IMR-90 (cell line): ENCODE measurements at regions not wholly inside any gene's neighbourhood (a gene's known extent, or its start where the extent isn't known, plus 50 kb on each side); places are given as distances from the start of the nearest gene placed in this dataset.

Experiments
- ATAC-seq: fragments of 200-7000 bp; cut with Tn5 transposase; 2 replicates; pipeline ENCODE4 v1.9.1; 2020; ENCODE audit warnings: low read depth, mild to moderate bottlenecking, moderate library complexity
- BruUV-seq: library from RNA; stranded (reverse); fragments of 400-500 nt; replicated peaks from 2 replicates; lab custom pipeline; 2021; lab: Mats Ljungman, UMichigan
- CTCF ChIA-PET: fragments of 300-600 bp; formaldehyde crosslinking; extraction: SDS; loops from one replicate; lab custom pipeline; 2021; ENCODE audit warnings: antibody characterized with exemption; lab: Yijun Ruan, JAX
- POLR2A ChIA-PET: fragments of 300-600 bp; sonication (Branson Sonifier 250); formaldehyde crosslinking; loops from one replicate; lab custom pipeline; 2022; ENCODE audit warnings: antibody characterized with exemption; ENCODE audit not compliant: unreplicated experiment; lab: Charles Lee
- DNase-seq: peaks from one replicate; pipeline ENCODE4 v3.0.0; 2013
- H2AFZ ChIP-seq: replicated peaks from 2 replicates; pipeline ENCODE3; 2013; ENCODE audit warnings: low read length, mild to moderate bottlenecking; ENCODE audit not compliant: poor library complexity
- H2AK5ac ChIP-seq: 2 replicates; pipeline ENCODE4 v1.6.1; 2013; ENCODE audit warnings: low read depth, low read length, inconsistent platforms
- H2AK9ac ChIP-seq: replicated peaks from 2 replicates; pipeline ENCODE3; 2013; ENCODE audit warnings: mild to moderate bottlenecking, low read depth, low read length, moderate library complexity; ENCODE audit not compliant: poor library complexity
- H2BK120ac ChIP-seq: 2 replicates; pipeline ENCODE4 v1.6.1; 2013; ENCODE audit warnings: low read depth, low read length, inconsistent platforms
- H2BK15ac ChIP-seq: 3 replicates; pipeline ENCODE4 v1.6.1; 2013; ENCODE audit warnings: low read depth, low read length, inconsistent platforms
- H2BK20ac ChIP-seq: 2 replicates; pipeline ENCODE4 v1.6.1; 2013; ENCODE audit warnings: low read depth, mild to moderate bottlenecking, inconsistent platforms, low read length, moderate library complexity
- H2BK5ac ChIP-seq: 2 replicates; pipeline ENCODE4 v1.6.1; 2013; ENCODE audit warnings: mild to moderate bottlenecking, low read depth, low read length, inconsistent platforms; ENCODE audit not compliant: poor library complexity, severe bottlenecking
- H3K14ac ChIP-seq: replicated peaks from 2 replicates; pipeline ENCODE4 v1.6.1; 2013; ENCODE audit warnings: low read depth, low read length, inconsistent platforms
- H3K18ac ChIP-seq: 2 replicates; pipeline ENCODE4 v1.6.1; 2013; ENCODE audit warnings: low read depth, low read length, control low read depth
- H3K23ac ChIP-seq: 2 replicates; pipeline ENCODE4 v1.6.1; 2013; ENCODE audit warnings: low read depth, low read length, inconsistent platforms
- H3K27ac ChIP-seq: 2 replicates; pipeline ENCODE4 v1.5.1; 2013; ENCODE audit warnings: mild to moderate bottlenecking, control low read depth, low read length; ENCODE audit not compliant: insufficient read depth
- H3K27me3 ChIP-seq: 2 replicates; pipeline ENCODE4 v1.6.1; 2013; ENCODE audit warnings: low read length; ENCODE audit not compliant: control insufficient read depth, insufficient read depth
- H3K36me3 ChIP-seq: 2 replicates; pipeline ENCODE4 v1.6.1; 2013; ENCODE audit warnings: low read length, mixed read lengths; ENCODE audit not compliant: control insufficient read depth, insufficient read depth
- H3K4ac ChIP-seq: 2 replicates; pipeline ENCODE4 v1.6.1; 2013; ENCODE audit warnings: low read depth, low read length, inconsistent platforms
- H3K4me1 ChIP-seq: 2 replicates; pipeline ENCODE4 v1.6.1; 2013; ENCODE audit warnings: low read length, mixed read lengths; ENCODE audit not compliant: control insufficient read depth, insufficient read depth
- H3K4me2 ChIP-seq: 2 replicates; pipeline ENCODE4 v1.6.1; 2013; ENCODE audit warnings: low read depth, mild to moderate bottlenecking, control low read depth, low read length, moderate library complexity
- H3K4me3 ChIP-seq: 2 replicates; pipeline ENCODE4 v1.5.1; 2013; ENCODE audit warnings: low read depth, mild to moderate bottlenecking, control low read depth, low read length, moderate library complexity; ENCODE audit not compliant: insufficient read depth
- H3K56ac ChIP-seq: 2 replicates; pipeline ENCODE4 v1.6.1; 2013; ENCODE audit warnings: low read length, inconsistent platforms; ENCODE audit not compliant: insufficient read depth; ENCODE audit errors: extremely low read depth
- H3K79me1 ChIP-seq, 2 experiments: 2 replicates each; pipeline ENCODE4 v1.6.1; 2013; ENCODE audit warnings: low read length in 2 of 2, inconsistent platforms in 1 of 2, low read depth in 1 of 2
- H3K9ac ChIP-seq: 2 replicates; pipeline ENCODE4 v1.6.1; 2013; ENCODE audit warnings: low read depth, low read length, control low read depth
- H3K9me1 ChIP-seq: 2 replicates; pipeline ENCODE4 v1.6.1; 2013; ENCODE audit warnings: low read length, inconsistent platforms; ENCODE audit not compliant: insufficient read depth
- H3K9me3 ChIP-seq: 2 replicates; pipeline ENCODE4 v1.6.1; 2013; ENCODE audit warnings: low read length; ENCODE audit not compliant: control insufficient read depth, insufficient read depth
- H4K20me1 ChIP-seq: 2 replicates; pipeline ENCODE4 v1.6.1; 2013; ENCODE audit warnings: low read length, inconsistent platforms; ENCODE audit not compliant: insufficient read depth
- H4K5ac ChIP-seq: 2 replicates; pipeline ENCODE4 v1.6.1; 2013; ENCODE audit warnings: mild to moderate bottlenecking, low read depth, low read length, control low read depth
- H4K8ac ChIP-seq, 2 experiments: 2 replicates each; pipeline ENCODE4 v1.6.1; 2013; ENCODE audit warnings: low read depth in 2 of 2, low read length in 2 of 2, control low read depth in 1 of 2, inconsistent platforms in 1 of 2
- H4K91ac ChIP-seq: 2 replicates; pipeline ENCODE4 v1.6.1; 2013; ENCODE audit warnings: low read depth, low read length, inconsistent platforms; ENCODE audit not compliant: insufficient read depth
- BHLHE40 ChIP-seq: fragments of 150-350 bp; IDR thresholded peaks from 2 replicates; pipeline ENCODE4 v1.6.1; 2016; ENCODE audit warnings: mild to moderate bottlenecking, low read depth, low read length
- CEBPB ChIP-seq: IDR thresholded peaks from 2 replicates; pipeline ENCODE4 v1.6.1; 2012; ENCODE audit warnings: low read depth, low read length, improper control_type of control experiment
- CHD1 ChIP-seq: IDR thresholded peaks from 2 replicates; pipeline ENCODE4 v1.6.1; 2012; ENCODE audit warnings: low read depth, low read length, improper control_type of control experiment
- ELK1 ChIP-seq: fragments of 150-350 bp; IDR thresholded peaks from 2 replicates; pipeline ENCODE4 v1.6.1; 2016; ENCODE audit warnings: low read depth, mild to moderate bottlenecking, low read length, moderate library complexity, borderline replicate concordance
- FOS ChIP-seq: fragments of 150-350 bp; IDR thresholded peaks from 2 replicates; pipeline ENCODE4 v1.6.1; 2016; ENCODE audit warnings: low read depth, low read length
- MAFK ChIP-seq: IDR thresholded peaks from 2 replicates; pipeline ENCODE4 v1.6.1; 2012; ENCODE audit warnings: low read depth, low read length, improper control_type of control experiment
- MXI1 ChIP-seq: IDR thresholded peaks from 2 replicates; pipeline ENCODE4 v1.6.1; 2012; ENCODE audit warnings: low read depth, mild to moderate bottlenecking, low read length, moderate library complexity, borderline replicate concordance
- NFE2L2 ChIP-seq: fragments of 150-350 bp; IDR thresholded peaks from 2 replicates; pipeline ENCODE4 v1.6.1; 2016; ENCODE audit warnings: low read depth, mild to moderate bottlenecking, low read length
- RAD21 ChIP-seq: IDR thresholded peaks from 2 replicates; pipeline ENCODE4 v1.6.1; 2012; ENCODE audit warnings: low read length, improper control_type of control experiment
- RCOR1 ChIP-seq: IDR thresholded peaks from 2 replicates; pipeline ENCODE4 v1.6.1; 2012; ENCODE audit warnings: mild to moderate bottlenecking, low read length, improper control_type of control experiment; ENCODE audit not compliant: insufficient replicate concordance
- USF2 ChIP-seq: fragments of 150-350 bp; IDR thresholded peaks from 2 replicates; pipeline ENCODE4 v1.6.1; 2017; ENCODE audit warnings: mild to moderate bottlenecking, antibody characterized with exemption, low read length, low read depth
- WGBS, 2 experiments: methylation state at CpG; one replicate each; pipeline versions ENCODE4 v1.1.5 to v1.1.7; 2013; ENCODE audit warnings: missing lambda C conversion rate in 2 of 2; ENCODE audit not compliant: insufficient read length in 1 of 2; ENCODE audit errors: extremely low coverage in 2 of 2; 5-methylcytosine and 5-hydroxymethylcytosine counted together
- dilution Hi-C: fragments of 300-500 bp; cut with HindIII; formaldehyde crosslinking; loops from one replicate; pipeline ENCODE4 v1.14.3; 2018; ENCODE audit warnings: low sequenced_read_pairs; ENCODE audit not compliant: unreplicated experiment
- in situ Hi-C: fragments of 300-500 bp; cut with MboI; formaldehyde crosslinking; loops from 3 replicates; pipeline ENCODE4 v1.14.3; 2019; ENCODE audit warnings: low sequenced_read_pairs, inconsistent platforms, mixed read lengths
- intact Hi-C: fragments of 100-400 bp; cut with micrococcal nuclease; formaldehyde crosslinking; loops from 2 replicates; pipeline ENCODE4 v1.10.0; 2022
- TF ChIP-seq, protein P1 (sequence below): conservative IDR thresholded peaks from 2 replicates; pipeline ENCODE4 v1.5.1; 2012; ENCODE audit warnings: mild to moderate bottlenecking, low read depth, low read length, improper control_type of control experiment

DNA sequence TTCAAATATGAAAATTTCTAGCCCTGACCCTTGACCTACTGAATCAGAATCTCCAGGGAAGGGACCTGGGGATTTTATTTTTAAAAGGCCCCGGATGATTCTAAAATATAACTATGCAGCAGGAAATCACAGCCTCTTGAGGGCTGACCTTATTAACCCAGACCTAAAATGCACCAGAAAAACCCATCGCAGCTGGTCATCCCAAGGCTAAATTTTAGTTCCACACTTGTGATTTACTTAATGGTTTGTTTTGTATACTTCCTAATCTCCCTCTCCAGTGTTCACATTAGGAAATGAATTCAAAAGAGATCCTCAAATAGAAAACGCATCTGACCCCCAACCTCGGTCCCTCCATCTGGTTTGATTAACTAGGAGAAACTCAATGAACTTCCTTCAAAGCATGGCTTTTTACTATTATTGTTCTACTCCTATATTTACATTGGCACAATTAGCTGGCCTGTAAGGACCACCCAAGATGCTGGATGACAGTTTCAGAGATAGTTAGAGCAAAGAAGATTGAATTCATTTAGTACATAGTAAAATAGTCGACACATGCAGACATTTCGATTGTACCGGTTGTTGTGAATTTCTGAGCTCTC is 147.8 kb upstream of the MED14 start:
- Histone ChIP-seq H2BK120ac (no peak overlapping the region), H2BK20ac (no peak overlapping the region), H3K27ac (no peak overlapping the region), H3K4me1 (no peaks in the 10 kb centered on the region), H4K91ac (no peak overlapping the region), H2BK5ac (no peak overlapping the region), H3K23ac (no peak overlapping the region), H4K5ac (no peak overlapping the region), H3K9me1 (no peaks in the 10 kb centered on the region), H3K9me3 (no peaks in the 10 kb centered on the region), H3K9ac (no peak overlapping the region), H3K56ac (no peak overlapping the region), H3K4me3 (no peak overlapping the region), H3K4me2 (no peak overlapping the region), H2AFZ (no peak overlapping the region), H3K4ac (no peak overlapping the region), H3K18ac (no peak overlapping the region), H2AK5ac (no peak overlapping the region), H3K36me3 (no peaks in the 10 kb centered on the region), H2BK15ac (no peak overlapping the region), H4K20me1 (no peaks in the 10 kb centered on the region), H3K14ac (no peak overlapping the region), H2AK9ac (no peak overlapping the region), H3K79me1 (no peaks in the 10 kb centered on the region), H3K27me3 (no peaks in the 10 kb centered on the region; the same call in 1 of the 2 replicates), H4K8ac (no peak overlapping the region)
- intact Hi-C loops (no loop called here), in situ Hi-C loops (no loop called here), dilution Hi-C loops (no loop called here)
- POLR2A ChIA-PET: no interaction called here
- CTCF ChIA-PET: no interaction called here
- no peak for ATAC-seq
- BruUV-seq: no TSS peak
- DNase-seq: no peak
- no peak for TF ChIP-seq USF2
- no peak for TF ChIP-seq BHLHE40
- TF ChIP-seq FOS: no peak
- TF ChIP-seq ELK1: no peak
- TF ChIP-seq CHD1: no peak
- TF ChIP-seq, protein P1, sequence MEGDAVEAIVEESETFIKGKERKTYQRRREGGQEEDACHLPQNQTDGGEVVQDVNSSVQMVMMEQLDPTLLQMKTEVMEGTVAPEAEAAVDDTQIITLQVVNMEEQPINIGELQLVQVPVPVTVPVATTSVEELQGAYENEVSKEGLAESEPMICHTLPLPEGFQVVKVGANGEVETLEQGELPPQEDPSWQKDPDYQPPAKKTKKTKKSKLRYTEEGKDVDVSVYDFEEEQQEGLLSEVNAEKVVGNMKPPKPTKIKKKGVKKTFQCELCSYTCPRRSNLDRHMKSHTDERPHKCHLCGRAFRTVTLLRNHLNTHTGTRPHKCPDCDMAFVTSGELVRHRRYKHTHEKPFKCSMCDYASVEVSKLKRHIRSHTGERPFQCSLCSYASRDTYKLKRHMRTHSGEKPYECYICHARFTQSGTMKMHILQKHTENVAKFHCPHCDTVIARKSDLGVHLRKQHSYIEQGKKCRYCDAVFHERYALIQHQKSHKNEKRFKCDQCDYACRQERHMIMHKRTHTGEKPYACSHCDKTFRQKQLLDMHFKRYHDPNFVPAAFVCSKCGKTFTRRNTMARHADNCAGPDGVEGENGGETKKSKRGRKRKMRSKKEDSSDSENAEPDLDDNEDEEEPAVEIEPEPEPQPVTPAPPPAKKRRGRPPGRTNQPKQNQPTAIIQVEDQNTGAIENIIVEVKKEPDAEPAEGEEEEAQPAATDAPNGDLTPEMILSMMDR: no peak
- TF ChIP-seq RAD21: no peak
- no peak for TF ChIP-seq MXI1
- TF ChIP-seq MAFK: no peak
- TF ChIP-seq NFE2L2: no peak
- no peak for TF ChIP-seq CEBPB
- no peak for TF ChIP-seq RCOR1
- no CpG with 5 or more reads among the region's 7 CpGs for WGBS, 2 experiments
